ENCODE measurements at regions not wholly inside any gene's neighbourhood (a gene's known extent, or its start where the extent isn't known, plus 50 kb on each side); places are given as distances from the start of the nearest gene placed in this dataset.

DNA sequence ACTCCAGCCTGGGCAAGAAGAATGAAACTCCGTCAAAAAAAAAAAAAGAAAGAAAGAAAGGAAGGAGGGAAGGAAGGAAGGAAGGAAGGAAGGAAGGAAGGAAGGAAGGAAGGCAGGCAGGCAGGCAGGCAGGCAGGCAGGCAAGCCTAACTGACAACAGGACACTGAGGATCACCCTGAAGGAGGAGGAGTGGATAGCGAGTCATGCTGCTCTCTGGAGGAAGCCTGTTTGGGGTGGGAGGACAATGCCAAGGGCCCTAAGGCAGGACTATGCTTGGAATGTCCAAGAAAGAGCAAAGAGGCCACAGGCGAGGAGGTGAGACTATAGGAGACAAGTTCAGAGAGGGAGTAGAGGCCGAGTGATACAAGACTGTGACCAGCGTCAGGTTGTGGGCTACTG lies 107.0 kb upstream of the PARD3 start:
- CTCF ChIA-PET: no interaction called here
- Mint-ChIP-seq H3K9me3 (ENCODE audit: low read depth, unreplicated experiment) (peaks cover 10% of the 10 kb centered on the region), H3K4me3 (ENCODE audit: low read depth, unreplicated experiment) (no peak overlapping the region), H3K4me1 (ENCODE audit: low read depth, unreplicated experiment) (no peaks in the 10 kb centered on the region), H3K27me3 (ENCODE audit: unreplicated experiment) (no peaks in the 10 kb centered on the region), H3K27ac (ENCODE audit: unreplicated experiment) (no peak overlapping the region), H3K36me3 (ENCODE audit: insufficient read depth, unreplicated experiment) (no peaks in the 10 kb centered on the region)
- intact Hi-C loops (cut with micrococcal nuclease; ENCODE audit: unreplicated experiment): no loop called here
- DNase-seq: no peak
- BruUV-seq (replicated peaks): no TSS peak
- TF ChIP-seq, protein P1, sequence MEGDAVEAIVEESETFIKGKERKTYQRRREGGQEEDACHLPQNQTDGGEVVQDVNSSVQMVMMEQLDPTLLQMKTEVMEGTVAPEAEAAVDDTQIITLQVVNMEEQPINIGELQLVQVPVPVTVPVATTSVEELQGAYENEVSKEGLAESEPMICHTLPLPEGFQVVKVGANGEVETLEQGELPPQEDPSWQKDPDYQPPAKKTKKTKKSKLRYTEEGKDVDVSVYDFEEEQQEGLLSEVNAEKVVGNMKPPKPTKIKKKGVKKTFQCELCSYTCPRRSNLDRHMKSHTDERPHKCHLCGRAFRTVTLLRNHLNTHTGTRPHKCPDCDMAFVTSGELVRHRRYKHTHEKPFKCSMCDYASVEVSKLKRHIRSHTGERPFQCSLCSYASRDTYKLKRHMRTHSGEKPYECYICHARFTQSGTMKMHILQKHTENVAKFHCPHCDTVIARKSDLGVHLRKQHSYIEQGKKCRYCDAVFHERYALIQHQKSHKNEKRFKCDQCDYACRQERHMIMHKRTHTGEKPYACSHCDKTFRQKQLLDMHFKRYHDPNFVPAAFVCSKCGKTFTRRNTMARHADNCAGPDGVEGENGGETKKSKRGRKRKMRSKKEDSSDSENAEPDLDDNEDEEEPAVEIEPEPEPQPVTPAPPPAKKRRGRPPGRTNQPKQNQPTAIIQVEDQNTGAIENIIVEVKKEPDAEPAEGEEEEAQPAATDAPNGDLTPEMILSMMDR (IDR thresholded peaks at IDR 0.05; ENCODE audit: unreplicated experiment): no peak

DNA sequence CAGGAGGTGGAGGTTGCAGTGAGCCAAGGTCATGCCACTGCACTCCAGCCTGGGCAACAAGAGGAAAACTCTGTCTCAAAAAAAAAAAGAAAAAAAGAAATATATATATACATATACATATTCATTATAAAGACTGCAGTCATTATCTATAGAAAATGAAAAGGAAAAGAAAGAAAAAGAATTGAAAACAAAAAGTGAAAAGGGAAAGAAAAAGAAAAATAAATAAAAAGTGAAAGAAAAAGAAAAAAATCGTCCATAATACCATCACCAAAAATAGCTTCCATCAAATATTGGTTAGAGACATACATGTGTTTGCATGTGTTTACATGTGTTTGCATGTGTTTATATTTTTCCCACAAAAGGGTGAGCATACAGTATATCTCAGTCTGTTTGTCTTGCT lies 105.5 kb upstream of the PARD3 start:
- Mint-ChIP-seq H3K4me3 (ENCODE audit: low read depth, unreplicated experiment) (no peak overlapping the region), H3K9me3 (ENCODE audit: low read depth, unreplicated experiment) (peaks cover 10% of the 10 kb centered on the region), H3K36me3 (ENCODE audit: insufficient read depth, unreplicated experiment) (no peaks in the 10 kb centered on the region), H3K27ac (ENCODE audit: unreplicated experiment) (no peak overlapping the region), H3K4me1 (ENCODE audit: low read depth, unreplicated experiment) (no peaks in the 10 kb centered on the region), H3K27me3 (ENCODE audit: unreplicated experiment) (no peaks in the 10 kb centered on the region)
- DNase-seq: no peak
- CTCF ChIA-PET: interaction anchor here (0.6 kb wide), 1 partner anchor 563 kb away, joined by 5 read pairs; no protein-coding TSS in a partner anchor
- BruUV-seq (replicated peaks): no TSS peak
- TF ChIP-seq, protein P1 (IDR thresholded peaks at IDR 0.05; ENCODE audit: unreplicated experiment): no peak
- intact Hi-C loops (cut with micrococcal nuclease; ENCODE audit: unreplicated experiment): no loop called here

DNA sequence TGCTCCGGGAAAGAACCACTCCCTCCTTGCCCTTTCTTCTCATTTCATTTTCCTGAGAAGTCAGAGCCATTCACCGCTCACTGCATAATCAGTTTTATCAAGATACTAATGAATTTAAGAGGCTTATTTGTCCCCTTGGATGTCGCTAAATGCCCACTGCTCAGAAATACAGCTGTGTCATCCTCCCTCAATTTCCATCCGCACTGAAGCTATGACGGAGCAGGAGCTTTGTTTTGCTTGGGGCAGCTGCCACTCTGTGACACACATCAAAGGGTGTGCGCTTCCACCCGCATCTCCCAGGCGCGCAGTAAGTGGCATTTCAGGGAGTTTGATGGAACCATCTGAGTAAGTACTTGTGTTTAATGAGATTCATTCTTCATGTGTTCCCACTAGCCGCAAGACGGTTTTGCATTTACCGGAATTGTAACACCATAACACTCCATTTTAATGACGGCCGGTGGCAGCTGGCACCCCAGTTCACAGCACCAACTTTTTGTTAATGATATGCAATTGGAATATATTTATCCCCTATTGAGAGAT lies 103.8 kb upstream of the PARD3 start:
- BruUV-seq (replicated peaks): no TSS peak
- no peak overlapping the region for H3K4me3 Mint-ChIP-seq (ENCODE audit: low read depth, unreplicated experiment)
- intact Hi-C loops (cut with micrococcal nuclease; ENCODE audit: unreplicated experiment): no loop called here
- H3K36me3 Mint-ChIP-seq (ENCODE audit: insufficient read depth, unreplicated experiment): no peaks in the 10 kb centered on the region
- DNase-seq: no peak
- no peaks in the 10 kb centered on the region for H3K4me1 Mint-ChIP-seq (ENCODE audit: low read depth, unreplicated experiment)
- H3K9me3 Mint-ChIP-seq (ENCODE audit: low read depth, unreplicated experiment): peaks cover 2% of the 10 kb centered on the region
- no peak overlapping the region for H3K27ac Mint-ChIP-seq (ENCODE audit: unreplicated experiment)
- no peaks in the 10 kb centered on the region for H3K27me3 Mint-ChIP-seq (ENCODE audit: unreplicated experiment)
- TF ChIP-seq, protein P1 (IDR thresholded peaks at IDR 0.05; ENCODE audit: unreplicated experiment): no peak
- CTCF ChIA-PET: no interaction called here

DNA sequence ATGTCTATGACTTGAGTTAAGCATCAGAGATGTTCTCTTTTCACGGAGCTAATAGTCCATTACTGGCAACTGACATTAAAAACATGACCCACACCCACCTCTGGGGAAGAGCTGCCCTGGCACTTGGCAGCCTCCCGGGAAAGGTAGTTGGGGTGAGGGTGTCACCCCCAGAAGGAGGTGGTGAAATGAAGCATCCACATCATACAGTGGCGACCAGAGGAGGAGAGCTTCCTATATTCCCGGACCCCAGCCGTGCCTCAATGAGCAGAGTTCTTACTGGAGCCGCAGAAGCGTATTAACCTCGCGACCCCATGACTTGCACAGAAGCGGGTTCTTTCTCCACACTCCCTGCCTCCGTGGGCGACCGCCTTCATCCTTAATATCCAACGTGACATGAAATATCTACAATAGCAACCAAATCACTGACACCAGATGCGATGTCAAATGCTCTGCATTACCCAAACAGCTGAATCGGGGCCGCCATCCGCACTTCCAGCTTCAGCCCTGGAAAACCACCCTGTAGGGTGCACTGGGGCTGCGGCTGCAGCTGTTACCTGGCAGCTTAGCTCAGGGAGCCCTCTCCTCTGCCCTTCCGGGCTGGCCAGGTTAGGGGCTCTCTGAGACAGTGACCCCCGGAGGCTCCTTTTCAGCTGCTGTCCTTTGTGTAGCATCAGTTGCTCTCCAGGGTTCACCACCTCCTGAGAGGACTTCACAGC lies 103.1 kb upstream of the PARD3 start:
- no peaks in the 10 kb centered on the region for H3K9me3 Mint-ChIP-seq (ENCODE audit: low read depth, unreplicated experiment)
- BruUV-seq (replicated peaks): no TSS peak
- no peak overlapping the region for H3K4me3 Mint-ChIP-seq (ENCODE audit: low read depth, unreplicated experiment)
- no peak for DNase-seq
- no peak overlapping the region for H3K27ac Mint-ChIP-seq (ENCODE audit: unreplicated experiment)
- H3K27me3 Mint-ChIP-seq (ENCODE audit: unreplicated experiment): no peaks in the 10 kb centered on the region
- TF ChIP-seq, protein P1 (IDR thresholded peaks at IDR 0.05; ENCODE audit: unreplicated experiment): no peak
- no peaks in the 10 kb centered on the region for H3K36me3 Mint-ChIP-seq (ENCODE audit: insufficient read depth, unreplicated experiment)
- CTCF ChIA-PET: interaction anchor here (1.2 kb wide), 1 partner anchor 72 kb away, joined by 3 read pairs; no protein-coding TSS in a partner anchor
- intact Hi-C loops (cut with micrococcal nuclease; ENCODE audit: unreplicated experiment): no loop called here
- H3K4me1 Mint-ChIP-seq (ENCODE audit: low read depth, unreplicated experiment): no peaks in the 10 kb centered on the region

Measured in Calu3 (cell line).